ENCODE measurements at regions not wholly inside any gene's neighbourhood (a gene's known extent, or its start where the extent isn't known, plus 50 kb on each side); places are given as distances from the start of the nearest gene placed in this dataset.

DNA sequence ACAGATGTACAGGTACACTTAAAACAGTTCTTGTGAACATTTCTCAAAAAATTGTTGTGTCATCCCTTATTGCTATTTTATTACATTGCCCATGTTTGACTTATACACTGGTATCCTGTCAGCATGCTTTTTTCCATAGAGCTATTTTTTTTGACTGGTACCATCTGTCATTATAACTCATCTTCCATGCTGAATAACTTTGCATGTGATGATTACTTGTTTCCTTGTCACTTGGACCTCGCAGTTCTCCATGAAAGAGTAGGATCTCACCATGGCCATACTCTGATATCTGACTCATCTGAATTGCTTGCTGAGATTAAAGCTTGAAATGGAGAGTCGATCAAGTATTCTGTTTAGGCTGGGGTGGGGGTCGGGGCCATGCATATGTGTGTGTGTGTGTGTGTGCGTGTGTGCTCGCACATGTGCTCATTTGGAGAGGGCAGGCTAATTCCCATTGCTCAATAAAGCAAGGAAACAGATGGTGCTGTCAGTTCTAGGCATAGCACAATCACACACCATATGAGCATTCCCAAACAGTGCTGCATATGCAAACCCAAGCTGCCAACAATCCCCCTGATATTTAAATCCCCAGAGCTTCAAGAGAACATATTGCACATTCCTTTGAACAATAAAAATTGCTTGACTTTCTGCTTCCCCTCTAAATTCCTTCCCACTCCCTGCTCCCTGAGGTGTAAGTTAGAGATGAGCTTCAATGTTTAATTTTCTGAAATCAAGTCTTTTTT is 62.9 kb downstream of the NHLRC3 start:
- no peak for DNase-seq

DNA sequence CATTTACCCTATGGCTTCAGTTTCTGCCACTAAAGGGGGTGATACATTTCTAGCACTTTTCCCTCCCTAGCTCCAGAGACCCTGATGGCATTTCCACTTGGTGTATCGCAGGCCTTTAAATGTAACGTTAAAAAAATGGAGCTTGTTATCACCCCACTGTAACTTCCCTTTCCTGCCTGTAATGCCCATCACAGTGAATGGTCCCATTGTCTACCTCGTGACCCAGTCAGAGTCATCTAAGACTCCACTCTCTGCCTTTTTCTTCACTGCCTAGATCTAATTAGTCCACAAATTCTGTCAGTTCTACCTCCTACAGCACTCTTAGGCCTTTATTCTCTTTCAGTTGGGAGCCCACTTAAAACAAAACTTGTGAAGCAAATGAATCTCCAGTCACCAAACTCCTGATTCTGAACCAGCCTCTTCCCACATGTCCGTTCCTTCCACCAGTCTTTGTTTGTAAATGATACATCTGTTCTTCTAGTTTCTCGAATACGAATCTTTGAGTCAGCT is 64.8 kb downstream of the NHLRC3 start:
- DNase-seq = no peak

DNA sequence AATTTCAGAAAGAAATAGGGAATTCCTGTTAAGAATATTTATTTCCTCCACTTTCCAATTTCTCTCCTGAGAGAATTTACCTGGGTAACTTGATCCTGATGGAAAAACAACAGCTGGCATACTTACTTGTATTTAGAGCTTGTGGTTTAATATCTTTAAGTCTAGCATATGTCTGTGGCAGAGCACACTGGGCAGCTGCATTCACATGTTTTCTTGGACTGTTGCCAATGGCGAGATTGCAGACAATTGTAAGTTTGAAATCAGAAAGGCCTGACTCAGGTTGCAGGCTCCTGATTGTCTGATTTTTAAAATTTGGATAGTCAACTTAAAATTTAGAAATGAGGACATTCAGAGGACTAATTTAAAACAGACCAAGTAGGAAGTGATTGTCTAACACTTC is 66.9 kb downstream of the NHLRC3 start:
- no peak for DNase-seq

DNA sequence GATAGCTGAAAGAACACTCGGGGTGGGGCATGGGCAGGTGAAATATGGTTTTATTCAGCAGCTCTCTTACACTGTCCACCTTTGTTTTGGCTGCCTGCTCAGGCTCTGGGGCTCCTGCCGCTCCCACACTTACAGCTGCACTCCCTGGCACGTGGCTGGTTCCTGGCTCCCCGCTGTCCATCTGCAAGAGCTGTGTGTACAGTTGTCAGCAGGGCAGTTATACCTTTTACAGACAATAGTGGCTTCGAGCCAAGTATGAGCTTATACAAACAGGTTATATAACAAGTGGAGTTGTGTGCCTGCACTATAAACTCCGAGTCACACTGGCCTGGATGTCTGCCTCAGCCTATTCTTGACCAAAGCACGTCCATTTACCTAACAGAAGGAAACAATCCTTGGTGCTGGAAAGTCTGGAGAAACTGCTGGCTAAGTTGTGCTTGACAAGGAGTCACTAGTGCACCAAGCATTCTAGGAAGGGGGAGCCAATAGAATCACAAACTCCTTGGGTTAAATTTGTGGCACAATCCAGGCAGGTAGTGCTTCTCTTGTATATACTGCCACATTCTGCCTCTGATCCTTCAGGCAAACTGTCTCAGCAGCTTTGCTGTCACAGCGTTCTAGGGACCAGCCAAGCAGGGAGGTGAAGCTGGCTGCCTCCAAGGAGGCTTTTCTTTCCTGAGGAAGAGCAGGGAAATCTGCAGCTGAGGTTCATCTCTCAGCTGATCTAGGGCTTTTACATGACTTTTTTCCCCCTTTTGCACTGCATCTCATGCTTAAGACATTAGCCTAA is 68.2 kb downstream of the NHLRC3 start:
- DNase-seq = no peak

DNA sequence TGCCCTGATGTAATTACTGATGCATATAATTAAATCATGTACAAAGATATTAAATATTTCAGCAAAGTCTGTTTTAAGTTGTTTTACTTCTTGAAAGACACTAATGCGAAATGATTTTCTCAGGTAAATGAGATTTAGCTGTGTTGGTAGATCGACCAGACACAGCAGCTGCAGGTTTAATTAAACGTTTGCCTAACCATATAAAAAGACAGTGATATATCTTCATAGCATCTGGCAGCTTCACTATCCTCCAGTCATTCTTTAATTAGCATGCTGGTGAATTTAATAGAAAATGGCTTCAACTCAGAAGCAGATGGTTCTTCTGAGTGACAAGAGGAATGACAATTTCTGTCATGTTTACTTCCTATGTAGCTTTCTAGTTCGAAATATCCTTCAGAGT is 69.3 kb downstream of the NHLRC3 start:
- DNase-seq = no peak

DNA sequence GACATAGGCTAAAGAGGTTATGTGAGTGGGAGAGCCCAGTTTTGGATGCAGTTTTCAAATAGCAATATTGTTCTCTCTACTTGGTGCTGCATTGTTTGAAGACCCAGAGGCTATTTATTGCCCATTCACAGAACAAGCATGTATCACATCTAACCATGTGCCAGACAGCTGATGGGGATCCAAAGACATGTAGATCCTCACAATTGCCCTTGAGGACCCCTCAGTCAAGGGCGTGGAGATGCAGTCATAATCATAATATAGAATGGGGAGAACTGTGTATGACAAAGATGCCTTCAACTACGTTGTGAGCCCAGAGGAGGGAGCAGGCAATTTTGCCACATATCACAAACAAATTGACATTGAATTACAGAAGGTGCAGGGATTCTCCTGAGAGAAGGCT is 70.5 kb downstream of the NHLRC3 start:
- no peak for DNase-seq

DNA sequence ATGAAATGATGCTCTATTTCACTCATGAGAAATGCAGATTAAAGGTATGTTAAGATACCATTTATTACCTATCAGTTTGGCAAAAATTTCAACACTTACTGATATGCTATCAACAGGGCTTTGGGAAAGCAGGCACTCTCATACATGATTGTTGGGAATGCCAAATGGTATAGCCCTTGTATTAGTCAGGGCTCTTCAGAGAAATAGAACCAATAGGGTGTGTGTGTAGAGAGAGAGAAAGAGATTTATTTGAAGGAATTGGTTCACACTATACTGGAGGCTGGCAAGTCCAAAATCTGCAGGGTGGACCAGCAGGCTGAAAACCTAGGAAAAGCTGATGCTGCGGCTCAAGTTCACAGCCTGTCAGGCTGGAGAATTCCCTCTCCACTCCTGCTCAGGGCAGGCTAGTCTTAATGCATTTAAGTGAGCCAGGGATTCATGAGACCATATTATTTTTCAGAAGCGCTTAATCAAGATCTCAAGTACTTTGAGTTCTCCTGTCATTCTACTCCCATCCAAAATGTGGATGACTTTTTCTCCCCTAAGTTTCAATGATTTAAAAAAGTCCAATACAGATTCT is 72.4 kb downstream of the NHLRC3 start:
- DNase-seq = no peak

DNA sequence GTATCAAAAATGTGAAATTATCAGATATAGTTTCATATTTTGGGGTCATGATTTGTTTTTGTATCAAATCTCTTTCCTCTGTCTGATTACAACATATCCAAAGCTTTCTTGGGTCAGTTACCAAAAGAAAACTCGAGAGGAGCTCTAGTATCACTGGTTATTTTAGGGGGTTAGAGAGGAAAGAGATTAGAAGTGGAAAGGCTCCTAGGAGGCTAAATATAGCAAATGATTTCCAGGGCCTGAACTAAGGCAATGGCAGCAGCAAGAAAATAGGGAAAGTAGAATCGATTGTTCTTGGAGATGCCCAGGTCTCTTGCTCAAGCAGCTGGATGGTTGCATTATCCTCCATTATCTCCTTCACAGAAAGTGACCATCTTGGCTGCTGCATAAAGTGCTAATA is 72.9 kb downstream of the NHLRC3 start:
- no peak for DNase-seq

DNA sequence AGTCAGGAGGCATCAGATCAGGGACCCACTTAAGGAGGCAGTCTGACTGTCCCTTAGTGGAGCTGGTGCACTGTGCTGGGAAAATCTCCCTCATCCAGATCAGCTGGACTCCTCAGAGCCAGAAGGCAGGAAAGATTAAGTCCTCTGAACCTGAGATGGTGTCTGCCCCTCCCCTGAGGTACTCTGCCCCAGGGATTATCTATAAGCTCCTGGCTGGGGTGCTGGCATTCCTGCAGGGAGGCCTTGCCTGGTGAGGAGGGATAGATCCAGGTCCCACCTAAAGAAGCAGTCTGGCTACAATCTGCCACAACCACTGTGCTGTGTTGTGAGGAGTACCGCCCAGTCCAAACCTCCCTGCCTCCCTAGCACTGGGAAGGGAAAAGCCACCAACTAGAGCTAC is 81.2 kb downstream of the NHLRC3 start:
- DNase-seq = no peak

DNA sequence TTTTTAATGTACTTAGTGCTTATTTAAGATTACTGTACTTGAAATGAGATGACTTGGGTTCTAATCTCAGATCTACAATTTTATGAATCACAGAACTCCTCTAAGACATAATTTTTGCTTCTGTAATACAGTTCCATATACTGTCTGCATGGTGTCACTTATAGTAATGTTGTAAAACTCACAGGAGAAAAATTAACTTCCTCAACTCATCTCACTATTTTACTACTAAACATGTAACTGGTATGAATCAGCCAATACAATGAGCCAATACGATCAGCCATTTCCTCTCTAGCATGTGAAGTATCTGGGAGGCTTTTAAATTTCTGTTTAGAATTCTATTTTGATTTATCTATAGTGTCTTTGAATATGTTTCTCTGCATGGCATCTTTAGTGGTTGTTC is 85.3 kb downstream of the NHLRC3 start:
- DNase-seq = no peak

DNA sequence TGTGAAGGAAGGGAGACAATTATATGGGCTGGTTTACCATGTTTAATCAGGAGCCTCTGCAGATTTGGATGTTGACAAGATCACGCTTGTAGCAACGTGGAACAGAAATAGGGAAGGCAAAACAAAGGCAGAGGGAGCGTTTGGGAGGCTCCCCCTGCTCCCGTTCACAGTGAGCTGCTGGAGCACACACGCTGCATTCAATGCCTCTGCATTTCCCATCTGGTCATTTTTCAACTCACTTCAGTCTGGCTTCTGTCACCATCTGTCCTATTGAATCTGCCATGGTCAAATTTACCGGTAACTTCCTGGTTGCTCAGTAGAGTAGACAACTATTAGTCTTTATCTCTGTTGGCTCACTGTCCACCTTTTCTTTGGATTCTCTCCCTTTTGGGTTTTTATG is 91.0 kb downstream of the NHLRC3 start:
- DNase-seq = no peak

DNA sequence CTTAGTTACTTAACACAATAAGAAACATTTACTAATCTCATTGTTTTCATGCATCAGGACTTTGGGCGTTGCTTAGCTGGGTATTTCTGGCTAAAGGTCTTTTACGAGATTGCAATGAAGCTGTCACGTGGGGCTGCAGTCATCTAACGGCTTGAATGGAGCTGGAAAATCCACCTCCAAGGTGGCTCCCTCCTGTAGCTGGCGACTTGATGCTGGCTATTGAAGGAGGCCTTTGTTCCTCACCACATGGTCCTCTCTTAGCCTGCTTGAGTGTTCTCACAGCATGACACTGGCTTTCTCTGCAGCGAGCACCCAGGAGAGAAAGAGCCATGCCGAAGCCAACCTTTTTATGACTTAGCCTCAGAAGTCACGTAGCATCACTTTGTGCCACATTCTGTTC is 92.0 kb downstream of the NHLRC3 start:
- DNase-seq = no peak

DNA sequence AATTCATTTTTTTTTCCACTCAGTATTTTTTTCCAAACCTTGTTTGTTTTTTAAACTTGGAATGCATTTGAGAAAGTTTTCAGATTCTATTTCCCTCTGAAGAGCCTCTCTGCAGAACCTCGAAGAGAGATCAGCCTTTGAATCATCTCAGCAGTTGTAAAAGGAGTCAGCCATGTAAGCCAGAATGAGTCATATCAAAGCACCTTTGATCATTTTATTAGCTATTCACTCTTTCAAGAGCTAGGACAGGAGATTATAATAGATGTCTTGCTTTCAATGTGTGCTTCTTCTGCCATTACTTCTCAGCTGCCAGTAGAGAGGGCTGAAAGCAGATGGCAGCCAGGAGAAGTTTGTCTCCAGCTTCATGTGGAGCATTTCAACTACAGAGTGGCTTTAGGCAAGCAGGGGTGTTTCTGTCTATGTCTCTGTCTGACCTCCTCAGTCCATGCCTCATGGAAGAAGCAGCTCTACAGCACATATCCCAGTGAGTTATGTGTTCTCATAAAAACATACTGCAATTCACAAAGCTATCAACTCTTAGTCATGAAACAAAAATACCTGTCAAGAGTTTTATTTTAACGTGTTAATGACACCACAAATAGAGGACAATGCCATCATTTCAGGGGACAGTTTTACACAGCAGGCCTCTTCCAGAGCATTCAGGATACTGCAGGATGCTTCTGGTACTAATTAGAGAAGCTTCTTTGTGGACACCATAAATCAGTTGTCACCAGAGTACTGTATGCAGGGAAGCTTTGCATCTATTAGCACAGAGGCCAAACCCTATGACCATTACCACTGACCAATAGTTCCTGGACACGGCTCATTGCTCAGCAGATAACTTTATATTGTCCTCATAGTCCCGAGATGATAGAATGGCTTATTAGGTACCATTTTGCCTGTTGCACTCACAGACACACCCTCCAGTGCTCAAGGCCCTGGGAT is 94.3 kb downstream of the NHLRC3 start:
- DNase-seq = no peak

DNA sequence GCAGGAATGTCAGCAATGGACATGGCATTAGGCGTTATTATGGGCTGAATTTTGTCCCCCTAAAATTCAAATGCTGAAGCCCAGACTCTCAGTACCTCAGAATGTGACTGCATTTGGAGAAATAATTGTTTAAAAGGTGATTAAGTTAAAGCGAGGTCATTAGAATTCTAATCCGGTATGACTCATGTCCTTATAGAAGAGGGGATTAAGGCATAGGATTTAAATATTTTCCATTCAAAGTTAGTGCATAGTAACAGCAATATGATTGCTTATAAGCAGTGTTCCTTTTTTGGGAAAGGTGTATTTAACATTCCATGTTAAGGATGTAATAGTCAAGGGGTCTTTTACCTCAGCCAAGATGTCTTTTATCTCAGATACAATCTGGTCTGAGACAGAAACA is 95.5 kb downstream of the NHLRC3 start:
- no peak for DNase-seq

DNA sequence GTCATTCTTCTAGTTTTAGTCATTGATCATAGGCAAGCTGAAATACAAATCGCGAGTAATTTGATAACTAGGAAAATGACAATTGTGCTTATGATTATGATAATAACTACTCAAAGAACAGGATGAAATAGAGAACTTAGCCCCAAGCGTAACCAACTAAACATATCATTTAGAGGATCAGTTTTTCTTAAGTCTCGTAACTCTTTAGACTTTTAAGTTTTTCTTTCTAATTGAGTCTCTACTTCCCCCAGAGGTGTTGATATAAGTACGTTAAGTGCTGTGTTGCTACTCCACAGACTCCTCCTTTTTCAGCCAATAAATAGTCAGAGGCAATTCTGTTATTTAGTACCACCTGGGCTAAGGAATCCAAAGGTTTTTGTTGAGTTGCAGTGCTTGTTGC is 96.3 kb downstream of the NHLRC3 start:
- no peak for DNase-seq

DNA sequence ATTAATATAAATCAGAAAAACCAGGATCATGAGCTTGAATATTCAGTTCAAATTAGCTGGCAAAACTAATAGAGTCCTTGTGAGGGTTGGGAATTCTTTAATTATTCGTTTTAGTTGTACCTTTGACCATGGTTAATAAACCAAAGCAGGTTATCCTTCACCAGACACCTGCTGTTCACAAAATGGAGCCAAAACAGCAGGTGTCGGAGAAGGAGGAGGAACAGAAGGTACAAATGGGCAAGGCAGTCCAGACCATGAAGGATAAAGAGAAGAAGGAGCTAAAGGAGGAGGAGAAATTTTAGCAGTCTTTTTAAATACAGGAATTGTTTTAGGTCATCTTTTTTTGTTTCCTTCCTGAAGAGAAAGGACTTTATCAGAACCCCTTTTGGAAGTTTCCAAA is 106.1 kb downstream of the NHLRC3 start:
- DNase-seq = no peak

DNA sequence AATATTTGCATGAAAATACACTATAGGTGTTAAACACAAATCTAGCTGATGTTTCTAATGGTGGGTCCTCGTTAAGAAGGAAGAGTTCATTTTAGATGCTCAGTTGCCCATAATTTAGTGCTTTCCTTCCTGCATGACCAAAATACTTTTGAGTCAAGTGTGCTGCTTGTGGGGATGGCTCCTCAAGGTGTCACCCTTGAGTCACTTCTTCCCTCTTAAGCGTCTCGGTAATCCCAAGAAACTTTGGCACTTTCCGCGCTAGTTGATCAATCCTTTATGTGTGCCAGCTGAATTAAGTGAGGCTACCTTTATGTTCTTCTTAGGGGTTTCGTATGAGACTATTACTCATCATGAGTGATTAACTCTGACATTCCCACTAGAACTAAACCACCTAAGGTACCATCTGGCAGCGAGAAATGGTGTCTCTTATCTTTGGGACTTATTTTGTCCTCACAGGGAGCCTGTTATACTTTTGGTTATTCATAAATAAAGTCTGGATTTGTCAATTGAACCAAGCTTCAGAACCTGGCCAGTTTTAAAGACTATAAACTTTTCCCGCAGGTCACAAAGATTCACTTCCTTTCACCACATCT is 106.8 kb downstream of the NHLRC3 start:
- DNase-seq = no peak

DNA sequence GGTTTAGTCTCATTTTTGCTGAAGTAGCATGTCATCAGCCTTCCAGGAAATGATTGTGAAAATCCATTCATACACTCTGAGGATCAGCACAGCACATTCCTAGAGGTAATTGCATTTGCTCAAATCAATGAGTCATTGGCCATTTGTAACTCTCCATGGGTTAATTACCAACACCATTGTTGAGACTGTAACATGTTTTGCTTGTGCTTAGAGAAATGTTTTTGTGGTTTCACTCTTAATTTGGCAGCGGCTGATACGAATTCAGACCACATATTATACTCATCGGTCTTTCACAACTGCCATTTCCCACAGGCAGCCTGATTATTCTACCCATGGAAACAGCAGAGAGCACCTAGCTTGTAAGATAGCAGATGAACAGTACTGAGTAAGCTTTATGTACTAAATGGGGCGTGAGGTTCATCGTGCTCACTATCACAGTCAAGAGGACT is 110.3 kb downstream of the NHLRC3 start:
- DNase-seq = no peak

DNA sequence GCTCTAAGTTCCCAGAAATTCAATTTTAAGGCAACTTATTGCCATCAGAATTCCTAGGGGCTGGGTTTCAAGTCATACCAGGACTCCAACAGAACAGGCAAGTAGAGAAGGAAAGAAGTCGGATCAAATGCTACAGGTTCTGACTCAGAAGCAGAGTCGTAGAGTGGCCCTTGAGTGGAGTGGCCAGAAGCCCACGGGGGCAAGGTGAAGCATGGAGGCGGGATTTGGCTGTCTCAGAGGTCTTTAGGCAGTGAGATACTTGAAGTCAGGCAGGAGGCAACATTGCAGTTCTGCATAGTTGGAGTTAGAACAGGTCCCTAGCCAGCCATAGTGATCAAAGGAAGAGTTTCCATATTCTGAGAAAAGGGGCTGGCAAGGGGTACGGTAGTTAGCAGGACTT is 111.6 kb downstream of the NHLRC3 start:
- DNase-seq = no peak

DNA sequence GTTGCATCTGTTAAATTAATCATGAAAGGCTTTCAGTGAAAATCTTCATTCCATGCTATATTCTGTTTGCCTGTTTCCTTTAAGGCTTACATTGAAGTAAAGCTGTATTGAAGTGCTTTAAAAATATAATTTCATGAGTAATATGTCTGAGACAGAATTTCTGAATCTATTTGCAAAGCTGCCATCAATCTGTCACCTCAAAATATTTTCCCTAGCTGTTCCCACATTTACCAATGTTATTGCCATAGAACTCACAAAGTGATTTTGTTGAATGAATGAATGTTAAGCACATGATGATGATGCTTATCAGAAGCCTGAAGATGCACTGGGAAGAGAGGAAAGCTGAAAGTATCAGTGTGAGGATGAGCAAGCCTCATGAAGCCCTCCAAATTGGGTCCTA is 115.8 kb downstream of the NHLRC3 start:
- DNase-seq = no peak

DNA sequence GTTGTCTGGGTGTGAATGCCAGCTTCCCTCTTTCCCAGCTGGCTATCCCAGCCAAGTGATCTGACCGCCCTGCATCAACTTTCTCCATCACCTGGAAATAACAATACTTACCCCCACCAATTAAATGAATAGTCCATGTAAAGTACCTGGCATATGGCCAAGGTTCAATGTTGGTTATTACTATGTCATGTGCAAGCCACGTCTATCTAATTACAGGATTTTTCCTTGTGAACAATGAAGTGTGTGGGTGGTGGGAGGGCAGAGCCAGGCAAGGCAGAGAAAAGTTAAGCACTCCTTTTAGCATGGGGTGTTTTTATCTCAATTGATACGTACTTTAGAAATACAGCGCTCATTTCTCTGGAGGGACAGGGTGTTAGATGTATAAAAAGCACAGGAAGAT is 121.1 kb downstream of the NHLRC3 start:
- DNase-seq = no peak

DNA sequence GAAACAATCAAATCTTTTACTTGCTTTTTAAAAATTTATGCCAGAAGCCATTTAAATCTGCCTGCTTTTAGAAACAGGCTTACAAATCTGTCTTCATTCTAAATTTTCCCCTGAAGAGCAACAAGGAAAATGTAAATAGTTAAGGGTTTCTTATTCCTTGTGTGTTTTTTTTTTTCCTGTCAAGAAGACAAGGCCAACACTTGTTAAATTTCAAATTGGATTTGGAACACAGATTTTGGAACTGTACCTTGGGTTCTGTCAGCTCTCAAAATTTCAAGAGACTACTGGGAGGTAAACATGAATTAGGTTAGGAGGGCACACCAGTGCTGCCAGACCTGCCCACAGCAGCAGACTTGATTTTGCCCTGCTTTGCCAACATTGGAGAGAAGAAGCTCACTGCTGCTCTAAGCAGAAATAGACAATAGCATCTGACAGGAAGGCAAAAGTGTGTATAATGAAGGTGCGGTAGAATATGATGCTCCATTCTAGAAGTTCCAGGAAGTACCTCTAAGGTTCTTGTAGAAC is 121.7 kb downstream of the NHLRC3 start:
- DNase-seq = no peak

Data from NK-92 treated with Interleukin-12 subunit alpha and Interleukin-12 subunit beta, amount 100 ng/mL, for 24 hours (cell line).